ACC112 (cell line): ENCODE measurements at regions not wholly inside any gene's neighbourhood (a gene's known extent, or its start where the extent isn't known, plus 50 kb on each side); places are given as distances from the start of the nearest gene placed in this dataset.
"Not testable (repeated sequence)": the region's sequence is repeated elsewhere in the genome, so short reads cannot be mapped to it uniquely, and the experiment has no call there.

Experiments
- H2AFZ ChIP-seq: fragments of 200-600 bp; sonication (generic); one replicate; pipeline ENCODE4 v1.6.0; 2017; ENCODE audit warnings: antibody characterized with exemption, low read length; ENCODE audit not compliant: unreplicated experiment
- H3K27ac ChIP-seq: fragments of 200-600 bp; sonication (generic); 2 replicates; pipeline ENCODE4 v1.5.1; 2014; ENCODE audit warnings: low read depth, mild to moderate bottlenecking, antibody characterized with exemption, low read length, moderate library complexity
- H3K27me3 ChIP-seq: fragments of 200-600 bp; sonication (generic); 2 replicates; pipeline ENCODE4 v1.6.1; 2014; ENCODE audit warnings: mild to moderate bottlenecking, antibody characterized with exemption, low read length, moderate library complexity, mixed read lengths; ENCODE audit not compliant: insufficient read depth
- H3K36me3 ChIP-seq: fragments of 200-600 bp; sonication (generic); 2 replicates; pipeline ENCODE4 v1.6.1; 2016; ENCODE audit warnings: mild to moderate bottlenecking, antibody characterized with exemption, low read length, moderate library complexity, mixed read lengths; ENCODE audit not compliant: insufficient read depth
- H3K4me1 ChIP-seq: fragments of 200-600 bp; sonication (generic); one replicate; pipeline ENCODE4 v1.6.1; 2016; ENCODE audit warnings: low read length, mixed read lengths; ENCODE audit not compliant: insufficient read depth, unreplicated experiment, control insufficient read depth
- H3K4me3 ChIP-seq: fragments of 200-600 bp; sonication (generic); 2 replicates; pipeline ENCODE4 v1.5.1; 2014; ENCODE audit warnings: mild to moderate bottlenecking, low read depth, low read length
- H3K79me2 ChIP-seq: fragments of 200-600 bp; sonication (generic); one replicate; pipeline ENCODE4 v1.6.0; 2016; ENCODE audit warnings: low read length; ENCODE audit not compliant: control insufficient read depth, unreplicated experiment, insufficient read depth

GRCh38 chr7:45296748-45297147 is 139.2 kb downstream of the RAMP3 start:
- Histone ChIP-seq H3K27ac (no peak overlapping the region), H2AFZ (no peak overlapping the region), H3K4me1 (no peaks in the 10 kb centered on the region), H3K36me3 (no peaks in the 10 kb centered on the region), H3K27me3 (peaks cover 12% of the 10 kb centered on the region; the same call in 1 of the 2 replicates), H3K79me2 (no peaks in the 10 kb centered on the region), H3K4me3 (no peak overlapping the region)

DNA sequence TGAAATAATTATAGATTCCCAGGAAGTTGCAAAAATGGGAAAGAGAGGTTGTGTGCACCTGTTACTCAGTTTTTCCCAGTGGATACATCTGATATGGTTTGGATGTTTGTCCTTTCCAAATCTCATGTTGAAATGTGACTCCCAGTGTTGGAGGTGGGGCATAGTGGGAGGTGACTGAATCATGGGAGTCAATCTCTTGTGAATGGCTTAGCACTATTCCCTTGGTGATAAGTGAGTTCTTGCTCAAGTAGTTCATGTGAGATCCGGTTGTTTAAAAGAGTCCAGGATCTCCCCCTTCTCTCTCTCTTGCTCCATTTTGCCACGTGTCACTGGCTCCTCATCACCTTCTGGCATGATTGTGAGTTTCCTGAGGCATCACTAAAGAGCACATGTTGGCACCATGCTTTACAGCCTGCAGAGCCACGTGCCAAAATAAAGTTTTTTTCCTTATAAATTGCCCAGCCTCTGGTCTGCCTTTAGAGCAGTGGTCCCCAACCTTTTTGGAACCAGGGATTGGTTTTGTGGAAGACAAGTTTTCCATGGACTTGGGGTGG is 149.2 kb downstream of the RAMP3 start:
- Histone ChIP-seq H3K79me2 (no peaks in the 10 kb centered on the region), H3K27me3 (peaks cover 29% of the 10 kb centered on the region), H3K4me1 (no peaks in the 10 kb centered on the region), H3K27ac (no peak overlapping the region), H3K36me3 (no peaks in the 10 kb centered on the region), H3K4me3 (no peak overlapping the region), H2AFZ (no peak overlapping the region)

GRCh38 chr7:45311597-45311996 is 154.0 kb downstream of the RAMP3 start:
- Histone ChIP-seq H3K27me3 (no peaks in the 10 kb centered on the region), H3K4me1 (no peaks in the 10 kb centered on the region), H3K36me3 (no peaks in the 10 kb centered on the region), H3K4me3 (no peak overlapping the region), H3K27ac (no peak overlapping the region), H3K79me2 (no peaks in the 10 kb centered on the region), H2AFZ (no peak overlapping the region)

GRCh38 chr7:45315512-45315911 is 157.9 kb downstream of the RAMP3 start:
- H3K27ac ChIP-seq, H3K36me3 ChIP-seq, H3K27me3 ChIP-seq, H3K4me3 ChIP-seq, H3K4me1 ChIP-seq, H3K79me2 ChIP-seq, H2AFZ ChIP-seq: not testable (repeated sequence)

DNA sequence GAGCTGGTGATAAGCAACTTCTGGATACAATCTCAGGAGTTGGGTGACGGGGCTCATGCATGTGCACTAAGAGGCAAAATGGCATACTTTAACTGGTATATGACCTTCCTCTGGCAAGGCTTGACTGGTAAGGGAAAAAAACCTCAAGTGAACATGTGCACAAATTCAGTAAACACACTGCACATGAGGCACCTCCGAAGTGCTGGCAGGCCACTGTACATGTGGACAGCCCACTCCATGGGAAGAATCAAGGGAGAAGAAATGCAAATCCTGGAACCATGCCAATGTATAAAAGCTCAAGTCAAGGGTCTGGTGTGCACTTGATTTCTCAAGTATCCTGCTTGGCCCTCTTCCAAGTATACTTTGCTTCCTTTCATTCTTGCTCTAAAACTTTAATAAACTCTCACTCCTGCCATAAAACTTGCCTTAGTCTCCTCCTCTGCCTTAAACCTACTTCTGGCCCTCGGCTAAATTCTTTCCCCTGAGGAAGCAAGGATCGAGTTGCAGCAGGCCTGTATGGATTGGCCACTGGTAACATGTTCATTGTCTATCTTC is 167.2 kb downstream of the RAMP3 start:
- no peaks in the 10 kb centered on the region for H3K27me3 ChIP-seq
- no peak overlapping the region for H3K4me3 ChIP-seq
- no peaks in the 10 kb centered on the region for H3K4me1 ChIP-seq
- no peak overlapping the region for H3K27ac ChIP-seq
- no peaks in the 10 kb centered on the region for H3K79me2 ChIP-seq
- no peak overlapping the region for H2AFZ ChIP-seq
- H3K36me3 ChIP-seq, result no peaks in the 10 kb centered on the region

- no peak overlapping the region for H3K4me3 ChIP-seq
- no peaks in the 10 kb centered on the region for H3K4me1 ChIP-seq
- H3K27ac ChIP-seq, result no peak overlapping the region
- no peak overlapping the region for H2AFZ ChIP-seq
- H3K79me2 ChIP-seq, result no peaks in the 10 kb centered on the region
- H3K36me3 ChIP-seq, result no peaks in the 10 kb centered on the region
- no peaks in the 10 kb centered on the region for H3K27me3 ChIP-seq
These were observed 167.8 kb downstream of the RAMP3 start for GRCh38 chr7:45325378-45325777.

DNA sequence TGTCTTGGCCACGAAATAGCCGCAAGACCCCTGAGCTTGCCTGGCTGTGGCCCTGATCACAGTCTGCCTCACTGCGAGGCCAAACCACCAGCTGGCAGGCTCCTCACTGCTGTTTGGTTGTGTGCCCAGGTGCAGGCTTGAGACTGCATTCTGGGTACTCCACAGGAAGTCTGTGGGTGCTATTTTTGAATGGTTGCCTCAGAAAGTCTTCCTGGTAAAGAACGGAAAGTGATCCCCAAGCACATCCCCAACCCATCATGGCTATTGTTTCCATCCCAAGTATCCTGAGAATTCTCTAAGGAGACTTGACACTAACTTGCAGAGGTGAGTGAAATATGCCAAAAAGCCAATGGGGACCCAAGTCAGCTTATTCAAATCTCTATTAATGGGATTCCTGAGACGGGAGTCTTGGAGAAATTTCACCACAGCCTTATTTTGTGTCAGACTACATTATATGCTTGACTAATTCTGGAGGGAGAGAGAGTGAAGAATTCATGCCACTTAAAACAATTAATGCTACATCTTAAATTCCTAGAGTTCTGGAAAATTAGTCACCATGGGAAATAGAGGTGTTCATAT is 170.9 kb downstream of the RAMP3 start:
- Histone ChIP-seq H3K27me3 (0 out of 2 replicates have a peak, but pooled peaks cover 4% of the 10 kb centered on the region), H3K4me3 (no peak overlapping the region), H3K4me1 (no peaks in the 10 kb centered on the region), H3K36me3 (no peaks in the 10 kb centered on the region), H3K27ac (no peak overlapping the region), H3K79me2 (no peaks in the 10 kb centered on the region), H2AFZ (no peak overlapping the region)

GRCh38 chr7:45331563-45331962 is 174.0 kb downstream of the RAMP3 start:
- Histone ChIP-seq H2AFZ (no peak overlapping the region), H3K4me1 (no peaks in the 10 kb centered on the region), H3K27ac (no peak overlapping the region), H3K27me3 (0 out of 2 replicates have a peak, but pooled peaks cover 4% of the 10 kb centered on the region), H3K4me3 (no peak overlapping the region), H3K79me2 (no peaks in the 10 kb centered on the region), H3K36me3 (no peaks in the 10 kb centered on the region)

GRCh38 chr7:45335024-45335423 is 177.4 kb downstream of the RAMP3 start:
- H3K79me2 ChIP-seq, H3K27me3 ChIP-seq, H3K27ac ChIP-seq, H3K4me1 ChIP-seq, H3K36me3 ChIP-seq, H2AFZ ChIP-seq, H3K4me3 ChIP-seq: not testable (repeated sequence)

GRCh38 chr7:45342236-45342635 is 184.6 kb downstream of the RAMP3 start:
- H3K79me2 ChIP-seq, result no peaks in the 10 kb centered on the region
- no peaks in the 10 kb centered on the region for H3K36me3 ChIP-seq
- no peak overlapping the region; the same call in 1 of the 2 replicates for H3K4me3 ChIP-seq
- no peak overlapping the region for H3K27ac ChIP-seq
- H2AFZ ChIP-seq, result no peak overlapping the region
- H3K27me3 ChIP-seq, result peaks cover 27% of the 10 kb centered on the region
- no peaks in the 10 kb centered on the region for H3K4me1 ChIP-seq

DNA sequence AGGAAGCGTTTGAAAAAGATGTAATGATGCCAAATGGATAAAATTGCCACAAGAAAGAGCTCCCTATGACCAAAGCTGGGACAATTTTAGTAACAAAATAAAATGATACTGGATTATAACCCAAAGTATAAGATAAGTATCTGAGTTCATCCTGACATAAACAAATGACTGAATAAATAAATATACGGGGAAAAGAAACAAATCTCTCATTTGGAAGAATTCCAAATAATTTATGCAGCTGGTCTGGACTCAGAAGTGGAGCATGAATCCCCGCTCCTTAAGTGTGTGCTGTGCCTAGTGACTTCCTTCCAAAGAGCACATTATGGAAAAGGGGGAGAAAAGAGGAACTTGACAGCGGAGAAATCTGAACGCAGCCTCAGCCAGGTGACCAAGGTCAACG is 186.2 kb downstream of the RAMP3 start:
- Histone ChIP-seq H3K36me3 (no peaks in the 10 kb centered on the region), H3K4me3 (no peak overlapping the region), H3K27me3 (peaks cover 35% of the 10 kb centered on the region), H3K79me2 (no peaks in the 10 kb centered on the region), H3K27ac (no peak overlapping the region), H3K4me1 (no peaks in the 10 kb centered on the region), H2AFZ (no peak overlapping the region)
